Suprapubic skin (tissue), 3 donors: ENCODE measurements at regions not wholly inside any gene's neighbourhood (a gene's known extent, or its start where the extent isn't known, plus 50 kb on each side); places are given as distances from the start of the nearest gene placed in this dataset.

Experiments
- CTCF ChIP-seq, 2 donors: fragments of 200-600 bp in 1 of 2; fragments of 450-650 bp in 1 of 2; sonication (generic) in 1 of 2; IDR thresholded peaks; one replicate each; pipeline ENCODE4 v1.5.1; 2016 to 2019; ENCODE audit warnings: antibody characterized with exemption in 2 of 2, mild to moderate bottlenecking in 1 of 2, moderate library complexity in 1 of 2
- POLR2A ChIP-seq, 2 donors: fragments of 450-650 bp; IDR thresholded peaks; one replicate each; pipeline ENCODE4 v1.6.1; 2017; ENCODE audit warnings: antibody characterized with exemption in 2 of 2, mild to moderate bottlenecking in 2 of 2, moderate library complexity in 2 of 2

- TF ChIP-seq CTCF (IDR thresholded peaks at IDR 0.05) (no peak), POLR2A (IDR thresholded peaks at IDR 0.05) (no peak)
These were observed 2731.9 kb downstream of the ARAP2 start for GRCh38 chr4:33512397-33512796.
